K562 (cell line): ENCODE measurements at regions not wholly inside any gene's neighbourhood (a gene's known extent, or its start where the extent isn't known, plus 50 kb on each side); places are given as distances from the start of the nearest gene placed in this dataset.

Source experiments
- BHLHE40 ChIP-seq: IDR thresholded peaks from 2 replicates; pipeline ENCODE4 v1.6.1; 2011; ENCODE audit warnings: low read length, improper control_type of control experiment
- BRCA1 ChIP-seq, 2 experiments: fragments of 450-650 bp in 1 of 2; sonication (generic) in 1 of 2; formaldehyde crosslinking in 1 of 2; IDR thresholded peaks; 2 replicates each; pipeline versions ENCODE4 v1.5.0 to v1.6.1; 2017 to 2020; ENCODE audit warnings: mild to moderate bottlenecking in 1 of 2, missing genetic modification reagents in 1 of 2
- CCAR2 ChIP-seq: fragments of 200-400 bp; formaldehyde crosslinking; IDR thresholded peaks from 2 replicates; pipeline ENCODE4 v1.6.1; 2017; ENCODE audit warnings: mild to moderate bottlenecking, low read depth, low read length
- FOXJ2 ChIP-seq: fragments of 200-800 bp; sonication (Bioruptor generic); IDR thresholded peaks from 2 replicates; pipeline ENCODE4 v1.6.1; 2016; ENCODE audit warnings: missing genetic modification characterization, missing compliant biosample characterization
- HOMEZ ChIP-seq: fragments of 250-450 bp; sonication (Bioruptor Pico); IDR thresholded peaks from 2 replicates; pipeline ENCODE4 v1.4.0; 2020; ENCODE audit warnings: mild to moderate bottlenecking, moderate library complexity
- KDM2B ChIP-seq: fragments of 250-450 bp; sonication (Bioruptor Pico); IDR thresholded peaks from 2 replicates; pipeline ENCODE4 v1.8.0; 2021; ENCODE audit warnings: mild to moderate bottlenecking, moderate library complexity
- L3MBTL2 ChIP-seq: fragments of 450-650 bp; IDR thresholded peaks from 2 replicates; pipeline ENCODE4 v1.6.1; 2016; ENCODE audit warnings: mild to moderate bottlenecking, moderate library complexity
- MAFK ChIP-seq: IDR thresholded peaks from 2 replicates; pipeline ENCODE4 v1.6.1; 2011; ENCODE audit warnings: low read length, improper control_type of control experiment
- NR3C1 ChIP-seq: sonication (generic); formaldehyde crosslinking; IDR thresholded peaks from 2 replicates; pipeline ENCODE4 v1.8.1; 2022; ENCODE audit warnings: missing genetic modification reagents
- RHOXF2B ChIP-seq: fragments of 250-450 bp; sonication (Bioruptor Pico); conservative IDR thresholded peaks from 2 replicates; pipeline ENCODE4 v1.5.1; 2021
- RNF219 ChIP-seq: fragments of 250-450 bp; sonication (Bioruptor Pico); IDR thresholded peaks from 2 replicates; pipeline ENCODE4 v1.5.0; 2022; ENCODE audit warnings: mild to moderate bottlenecking
- SLC30A9 ChIP-seq: fragments of 250-450 bp; sonication (Bioruptor Pico); IDR thresholded peaks from 2 replicates; pipeline ENCODE4 v1.8.0; 2022; ENCODE audit warnings: mild to moderate bottlenecking, moderate library complexity
- USF1 ChIP-seq: sonication (generic); formaldehyde crosslinking; IDR thresholded peaks from 2 replicates; pipeline ENCODE4 v1.9.0; 2022; ENCODE audit warnings: mild to moderate bottlenecking, missing genetic modification reagents
- ZNF121 ChIP-seq: sonication (generic); formaldehyde crosslinking; conservative IDR thresholded peaks from 2 replicates; pipeline ENCODE4 v1.8.0; 2022; ENCODE audit warnings: missing genetic modification reagents
- ZNF507 ChIP-seq: conservative IDR thresholded peaks from 2 replicates; pipeline ENCODE4 v1.6.1; 2017; ENCODE audit warnings: missing genetic modification characterization, missing compliant biosample characterization
- ZNF79 ChIP-seq: fragments of 250-450 bp; sonication (Bioruptor Pico); IDR thresholded peaks from 2 replicates; pipeline ENCODE4 v1.4.0; 2020; ENCODE audit warnings: low read depth, mild to moderate bottlenecking, moderate library complexity

GRCh38 chr2:64767670-64768468 lies 114.2 kb upstream of the SERTAD2 start (continued):
- TF ChIP-seq NR3C1 = no peak
- no peak; the same call in 1 of the 2 replicates for TF ChIP-seq RNF219 (CRISPR knock-in tag)
- TF ChIP-seq USF1 (CRISPR knock-in tag) = no peak
- no peak for TF ChIP-seq CCAR2
- TF ChIP-seq BHLHE40 = no peak
- no peak for TF ChIP-seq SLC30A9 (CRISPR knock-in tag)
- no peak for TF ChIP-seq BRCA1 (IDR thresholded peaks at IDR 0.05)
- no peak for TF ChIP-seq BRCA1 (CRISPR knock-in tag; IDR thresholded peaks at IDR 0.05)
- TF ChIP-seq ZNF507 (tag) = no peak
- peak; percentile 79 for TF ChIP-seq L3MBTL2
- TF ChIP-seq ZNF121 = no peak
- TF ChIP-seq MAFK = no peak
- TF ChIP-seq FOXJ2 (tag) = no peak
- no peak for TF ChIP-seq RHOXF2B (CRISPR knock-in tag)
- TF ChIP-seq KDM2B (CRISPR knock-in tag) = peak; percentile 36
- no peak for TF ChIP-seq ZNF79 (CRISPR knock-in tag)
- TF ChIP-seq HOMEZ = no peak
